ENCODE measurements at regions not wholly inside any gene's neighbourhood (a gene's known extent, or its start where the extent isn't known, plus 50 kb on each side); places are given as distances from the start of the nearest gene placed in this dataset.

DNA sequence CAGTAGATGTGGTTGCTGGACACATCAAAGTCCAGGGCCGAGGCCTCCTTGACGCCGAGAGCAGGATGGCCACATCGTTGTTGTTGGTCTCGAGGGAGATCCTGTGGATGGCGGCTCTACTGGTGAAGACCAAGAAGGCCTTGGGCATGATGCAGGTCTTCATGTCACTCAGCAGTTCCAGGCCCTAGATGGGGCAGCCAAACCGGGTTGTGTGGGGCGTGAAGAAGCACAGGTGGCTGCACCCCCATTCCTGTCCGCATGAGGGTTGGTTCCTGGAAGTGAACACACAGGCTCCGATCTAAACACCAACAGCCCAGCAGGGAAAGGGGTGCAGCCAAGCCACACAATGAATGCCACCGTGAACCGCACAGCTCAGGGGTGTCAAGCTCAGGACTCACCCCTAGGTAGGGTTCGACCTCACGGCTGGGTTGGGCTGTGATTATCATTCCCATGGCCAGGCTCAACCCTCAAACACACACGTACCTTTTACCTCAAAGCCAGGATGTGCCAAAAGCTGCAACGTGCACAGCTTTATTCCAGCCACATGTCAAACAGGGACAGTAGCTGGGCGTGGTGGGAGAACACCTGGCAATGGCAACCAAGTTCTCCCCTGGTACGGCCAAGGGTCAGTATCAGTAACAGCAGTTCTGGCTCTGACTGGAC, 132.3 kb downstream of the CRYBB2 start:
- DNase-seq = no peak

DNA sequence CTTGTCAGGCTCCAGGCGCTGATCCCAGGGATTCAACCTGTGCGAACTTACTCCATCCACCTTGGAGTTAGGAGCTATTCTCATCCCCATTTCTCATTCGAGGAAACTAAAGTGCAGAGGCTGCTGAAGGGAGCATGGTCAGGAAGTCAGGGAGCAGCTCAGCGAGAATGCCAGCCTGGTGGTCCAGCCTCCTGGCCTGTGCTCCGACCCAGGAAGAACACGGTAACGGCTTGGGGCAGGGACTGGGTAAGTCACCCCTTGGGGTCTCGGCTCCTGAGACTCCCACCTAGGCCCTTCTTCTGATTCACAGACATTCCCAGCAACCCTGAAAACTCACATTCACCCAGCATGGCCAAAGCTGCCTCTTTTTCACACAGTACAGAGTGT, 132.8 kb downstream of the CRYBB2 start:
- no peak for DNase-seq

DNA sequence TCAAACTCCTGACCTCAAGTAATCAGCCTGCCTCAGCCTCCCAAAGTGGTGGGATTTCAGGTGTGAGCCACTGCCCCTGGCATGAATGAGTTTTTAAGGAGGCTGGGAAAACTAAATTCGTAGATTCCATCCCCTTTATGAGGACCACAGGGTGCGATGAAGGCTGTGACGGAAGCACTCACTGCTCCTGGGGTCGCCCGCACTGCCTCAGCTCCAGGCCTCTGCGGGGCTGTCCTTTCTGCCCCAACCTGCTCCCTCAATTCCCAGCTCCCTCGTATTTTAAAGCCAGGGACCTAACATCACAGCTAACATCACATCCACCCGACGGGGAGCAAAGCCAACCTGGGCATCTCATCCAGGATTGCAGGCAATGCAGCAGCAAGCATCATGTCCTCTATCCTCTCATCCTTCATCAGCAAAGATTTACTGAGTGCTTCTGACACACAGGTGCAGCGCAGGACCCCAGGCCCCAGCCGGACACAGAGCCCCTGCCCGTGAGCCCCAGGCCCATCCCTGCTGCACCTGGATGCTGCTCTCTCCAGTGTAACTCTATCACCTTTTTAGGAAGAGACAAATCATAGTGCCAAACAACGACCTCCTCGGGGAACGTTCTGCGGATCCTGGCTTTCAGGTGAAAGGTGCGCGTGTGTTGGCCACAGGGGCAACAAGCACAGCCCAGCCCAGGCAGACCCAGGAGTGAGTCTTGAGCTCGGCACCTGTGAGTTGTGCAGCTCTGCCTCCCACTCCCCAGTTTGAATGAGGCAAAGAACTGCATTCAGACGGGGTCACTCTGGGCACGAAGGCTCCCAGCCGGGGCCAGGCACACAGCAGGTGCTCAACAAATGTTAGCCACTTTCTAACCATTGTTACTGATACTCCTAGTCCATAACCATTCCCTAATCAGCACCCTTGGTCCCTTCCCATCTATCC, 134.3 kb downstream of the CRYBB2 start:
- DNase-seq = no peak

DNA sequence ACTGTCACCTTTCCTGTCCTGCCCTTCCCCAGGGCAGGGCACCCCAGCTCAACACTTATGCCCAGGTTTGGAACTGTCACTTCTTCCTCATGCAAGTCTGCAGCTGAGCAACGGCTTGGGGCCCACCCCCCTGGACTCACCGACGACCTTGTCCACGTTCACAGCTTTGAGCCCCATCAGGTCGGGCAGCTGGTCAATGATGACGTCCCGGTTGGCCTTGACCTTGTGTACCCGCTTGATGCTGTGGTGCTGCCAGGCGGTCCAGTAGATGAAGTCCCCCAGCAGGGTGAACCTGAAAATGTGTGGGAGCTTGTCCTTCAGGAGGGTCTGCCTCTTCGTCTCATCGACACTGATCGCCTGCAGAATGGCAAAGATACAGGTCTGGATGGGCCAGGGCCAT, 135.0 kb downstream of the CRYBB2 start:
- no peak for DNase-seq

DNA sequence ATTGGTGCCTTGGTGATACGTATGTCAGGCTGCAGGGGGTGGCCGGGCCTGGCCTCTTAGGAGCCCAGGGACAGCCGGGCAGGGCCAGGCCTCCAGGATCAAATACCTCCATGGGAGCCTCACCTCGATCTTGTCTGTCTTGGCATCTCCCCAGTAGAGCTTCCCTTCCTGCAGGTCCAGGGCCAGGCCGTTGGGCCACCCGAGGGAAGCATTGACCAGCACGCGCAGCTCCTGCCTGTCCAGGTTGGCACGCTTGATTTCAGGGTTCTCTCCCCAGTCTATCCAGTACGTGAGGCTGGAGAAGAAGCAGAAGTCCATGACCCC, 137.7 kb downstream of the CRYBB2 start:
- DNase-seq = no peak

DNA sequence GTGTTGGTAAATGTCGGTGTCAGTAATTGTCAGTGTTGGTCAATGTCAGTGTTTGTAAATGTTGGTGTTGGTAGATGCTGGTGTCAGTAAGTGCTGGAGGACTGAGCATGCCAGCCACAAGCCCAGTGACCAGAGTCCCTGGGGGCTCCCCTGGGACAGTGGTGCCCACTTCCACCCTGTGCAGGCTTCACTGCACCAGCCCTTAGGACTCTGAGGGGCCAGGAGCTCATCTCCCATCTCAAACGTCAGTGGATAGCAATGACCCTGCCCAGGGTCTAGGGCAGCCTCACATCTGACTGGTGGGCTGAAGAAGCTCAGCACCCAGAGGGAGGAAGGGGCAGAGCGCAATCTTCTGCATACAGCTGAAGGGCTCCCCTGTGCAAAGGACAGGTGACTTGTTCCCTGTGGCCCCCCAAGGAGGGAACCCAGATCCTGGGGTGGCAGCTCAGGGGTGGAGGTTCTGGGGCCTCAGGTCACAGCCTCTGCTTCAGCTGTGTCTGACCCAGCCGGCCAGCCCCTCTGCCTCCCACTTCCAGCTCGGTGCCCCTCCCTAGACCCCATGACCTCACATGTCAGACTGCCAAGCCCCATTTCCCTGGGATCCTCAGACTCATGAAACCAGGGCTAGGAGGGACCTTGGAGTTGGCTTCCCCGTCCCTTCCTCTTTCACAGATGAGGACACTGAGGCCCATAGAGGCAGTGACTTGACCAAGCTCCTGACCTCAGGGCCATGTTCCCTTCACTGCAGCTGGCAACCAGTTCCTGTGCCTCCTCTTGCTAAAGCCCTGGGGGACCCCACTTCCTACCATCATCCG, 138.4 kb downstream of the CRYBB2 start:
- no peak for DNase-seq

DNA sequence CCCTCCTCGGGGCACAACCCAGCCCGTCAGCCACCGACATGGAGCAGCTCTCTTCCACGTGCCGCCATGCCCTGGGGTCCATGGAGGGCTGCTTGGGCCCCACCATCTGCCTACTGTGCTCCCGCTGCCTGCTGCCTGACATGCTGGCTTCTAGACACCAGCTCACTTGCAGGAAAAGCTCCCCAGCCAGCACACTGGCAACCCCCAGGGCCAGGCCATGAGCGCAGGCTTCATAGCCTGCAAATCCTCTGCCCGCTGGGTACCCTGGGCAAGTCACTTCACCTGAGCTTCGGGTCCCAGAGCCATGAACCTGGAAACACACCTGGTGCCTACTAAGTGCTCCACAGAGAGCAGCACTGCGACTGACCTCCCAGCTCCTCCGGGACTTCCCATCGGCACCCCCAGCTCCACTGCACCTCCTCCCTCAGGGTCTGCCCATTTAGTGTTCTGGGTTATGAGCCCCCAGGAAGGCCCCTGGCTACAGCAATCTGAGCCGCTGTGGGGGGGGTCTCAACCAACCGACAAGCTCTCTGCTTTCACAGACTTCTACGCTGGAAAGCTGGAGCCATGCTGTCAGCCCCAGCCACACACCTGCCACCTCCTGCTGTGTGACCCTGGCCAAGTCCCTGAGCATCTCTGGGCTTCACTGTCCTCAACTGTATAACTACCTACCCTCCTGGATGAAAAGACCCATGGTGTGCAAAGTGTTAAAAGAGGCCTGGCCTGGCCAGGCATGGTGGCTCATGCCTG, 139.2 kb downstream of the CRYBB2 start:
- no peak for DNase-seq

DNA sequence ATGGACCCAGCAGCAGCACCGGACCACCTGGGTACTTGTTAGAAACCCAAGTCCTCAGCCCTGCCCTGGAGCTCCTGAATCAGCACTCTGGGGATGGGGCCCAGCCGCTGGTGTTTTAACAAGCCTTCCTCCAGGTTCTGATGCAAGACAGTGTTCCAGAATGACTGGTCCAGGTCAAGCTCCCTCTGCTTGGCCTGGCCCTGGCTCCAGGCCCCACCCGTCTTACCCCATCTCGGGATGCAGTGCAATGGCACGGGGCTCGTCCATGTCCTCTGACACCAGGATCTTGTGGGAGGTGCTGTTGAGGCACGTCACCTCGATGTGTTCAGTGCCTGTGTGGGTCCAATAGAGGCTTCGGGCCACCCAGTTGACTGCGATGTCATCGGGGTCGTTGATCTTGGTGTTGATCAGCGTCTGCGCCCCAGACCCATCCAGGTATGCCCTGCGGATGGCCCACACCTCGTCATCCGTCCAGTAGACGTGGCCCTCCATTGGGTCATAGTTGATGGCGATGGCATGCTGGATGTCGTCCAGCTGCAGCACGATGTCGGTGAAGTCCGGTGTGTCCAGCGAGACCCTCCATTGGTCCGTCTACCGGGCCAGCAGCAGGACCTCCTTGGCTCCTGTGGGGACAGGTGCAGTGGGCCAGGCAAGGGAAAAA, 140.3 kb downstream of the CRYBB2 start:
- no peak for DNase-seq

DNA sequence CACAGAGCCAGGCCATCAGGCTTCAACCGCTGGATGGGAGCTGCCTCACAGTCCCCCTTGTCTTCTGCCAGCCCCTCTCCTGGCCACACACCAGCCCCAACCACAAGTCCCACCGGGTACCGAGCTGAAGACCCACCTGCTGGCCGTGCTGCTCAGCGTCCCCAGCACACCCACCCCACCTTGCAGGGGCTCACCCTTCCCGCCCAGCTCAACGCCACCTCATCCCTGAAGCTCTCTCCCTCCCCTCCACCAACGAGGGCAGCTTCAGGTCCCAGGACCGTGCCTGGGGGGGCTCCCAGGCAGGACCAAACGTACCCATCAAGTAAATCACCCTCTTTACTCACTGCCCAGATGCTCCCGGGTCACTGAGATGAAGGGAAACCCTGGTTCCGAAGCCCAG, 141.0 kb downstream of the CRYBB2 start:
- DNase-seq = no peak

DNA sequence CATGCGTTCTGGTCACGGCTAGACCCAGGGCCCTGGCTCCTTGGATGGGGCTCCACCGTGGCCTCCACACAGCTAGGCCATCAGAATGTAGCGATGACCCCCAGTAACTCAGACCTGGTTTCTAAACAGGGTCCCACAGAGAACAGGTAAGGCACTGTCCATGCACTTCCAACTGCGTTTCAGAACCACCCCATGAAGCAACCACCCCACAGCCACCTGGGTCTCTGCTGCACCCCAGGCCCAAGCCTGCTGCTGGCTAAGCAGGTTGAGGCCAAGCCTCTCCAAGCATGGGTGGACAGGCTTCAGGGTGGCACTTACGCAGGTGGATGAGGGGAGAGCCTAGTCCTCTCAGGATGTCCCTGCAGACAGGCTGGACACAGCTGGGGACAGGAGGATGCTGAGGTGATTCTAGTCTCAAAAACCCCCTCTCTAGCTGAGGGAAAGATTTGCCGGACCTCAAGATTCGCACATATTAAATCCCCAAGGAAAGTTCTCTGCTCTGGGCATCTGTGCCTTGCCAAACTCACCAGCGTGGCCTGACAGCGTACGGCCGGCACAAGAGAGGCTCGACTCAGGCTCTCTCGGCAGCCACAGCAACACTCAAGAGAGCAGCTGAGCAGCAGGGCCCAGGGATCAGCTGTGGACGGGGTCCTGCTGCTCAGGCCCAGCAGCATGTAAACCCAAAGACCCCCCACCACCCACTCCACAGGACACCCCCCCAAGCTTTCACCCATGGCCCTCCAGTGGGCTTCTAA, 141.6 kb downstream of the CRYBB2 start:
- no peak for DNase-seq

DNA sequence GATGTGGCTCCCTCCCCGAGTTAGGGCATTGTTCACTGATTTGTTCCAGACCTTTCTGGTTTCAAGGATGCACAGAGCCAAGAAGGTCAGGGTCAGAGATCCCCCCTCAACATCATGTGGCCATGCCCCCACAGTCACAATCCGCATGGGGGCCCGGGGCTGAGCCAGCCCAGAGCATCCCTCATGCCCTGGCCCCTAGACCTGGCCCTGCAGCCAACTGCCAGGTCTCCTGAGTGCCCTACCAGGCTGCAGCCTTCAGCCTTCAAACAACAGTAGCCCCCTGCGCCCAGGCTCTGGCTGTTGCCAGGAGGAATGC, 142.4 kb downstream of the CRYBB2 start:
- no peak for DNase-seq

DNA sequence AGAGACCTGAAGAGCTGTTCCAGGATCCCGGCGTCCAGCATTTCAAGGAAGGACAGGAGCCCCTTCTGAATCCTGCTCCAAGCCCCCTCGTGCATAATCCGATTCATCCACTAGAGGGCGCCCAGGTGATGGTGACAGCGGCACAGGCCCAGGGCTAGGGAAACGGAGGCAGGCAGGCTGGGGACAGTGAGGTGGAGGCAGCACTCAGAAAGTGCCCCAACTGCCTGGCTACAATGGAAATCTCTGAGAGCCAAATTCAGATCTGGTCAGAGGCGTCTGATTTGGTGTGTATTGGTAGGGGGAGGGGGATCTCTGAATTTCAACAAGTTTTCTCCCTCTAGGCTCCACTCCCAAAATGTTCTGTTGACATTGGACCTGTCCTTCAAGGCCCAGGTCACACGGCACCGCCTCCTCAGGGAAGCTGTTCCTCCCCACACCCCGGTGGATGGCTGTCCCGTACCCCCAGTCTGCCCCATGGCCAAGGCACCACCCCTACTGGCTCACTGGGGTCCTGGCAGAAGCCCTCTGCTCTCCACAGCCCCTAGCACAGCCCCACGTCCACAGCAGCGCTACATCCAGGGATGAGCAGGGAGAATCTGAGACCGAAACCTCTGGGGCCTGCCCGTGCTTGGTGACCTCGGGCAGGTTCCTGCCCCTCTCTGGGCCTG, 142.9 kb downstream of the CRYBB2 start:
- peak in 1 of 2 donors; percentile 16 for DNase-seq

DNA sequence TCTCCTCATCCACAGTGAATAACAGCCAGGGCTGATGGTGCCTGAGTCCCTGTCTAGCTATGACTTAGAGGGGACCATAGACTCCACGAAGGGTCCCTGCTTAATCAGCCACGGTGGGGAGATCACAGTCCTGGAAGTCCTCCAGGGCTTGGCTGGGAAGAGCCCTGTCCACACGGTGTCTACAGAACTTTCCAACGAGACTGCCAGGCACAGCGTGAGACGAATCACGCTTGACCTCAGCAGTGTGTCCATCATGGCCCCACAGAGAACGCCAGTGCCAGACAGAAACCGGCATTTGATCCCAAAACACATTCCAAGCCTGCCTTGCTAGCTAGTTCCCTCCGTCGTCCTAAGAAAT, 143.4 kb downstream of the CRYBB2 start:
- DNase-seq = no peak

DNA sequence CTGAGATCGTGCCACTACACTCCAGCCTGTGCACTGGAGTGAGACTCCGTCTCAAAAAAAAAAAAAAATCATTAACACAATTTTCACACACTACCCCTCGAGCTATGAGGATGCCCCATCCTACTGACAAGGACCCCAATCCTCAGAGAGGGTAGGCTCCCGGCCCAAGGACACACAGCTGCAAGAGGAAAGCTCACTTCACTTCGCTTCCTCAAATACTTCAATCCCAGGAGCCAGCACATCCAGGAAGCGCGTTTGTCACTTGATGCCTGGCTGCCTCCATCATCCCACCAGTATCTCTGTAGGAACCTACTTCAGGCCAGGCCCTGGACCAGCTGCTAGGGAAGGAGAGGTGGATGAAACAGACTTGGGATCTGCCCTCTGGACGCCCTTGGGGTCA, 144.0 kb downstream of the CRYBB2 start:
- no peak for DNase-seq

DNA sequence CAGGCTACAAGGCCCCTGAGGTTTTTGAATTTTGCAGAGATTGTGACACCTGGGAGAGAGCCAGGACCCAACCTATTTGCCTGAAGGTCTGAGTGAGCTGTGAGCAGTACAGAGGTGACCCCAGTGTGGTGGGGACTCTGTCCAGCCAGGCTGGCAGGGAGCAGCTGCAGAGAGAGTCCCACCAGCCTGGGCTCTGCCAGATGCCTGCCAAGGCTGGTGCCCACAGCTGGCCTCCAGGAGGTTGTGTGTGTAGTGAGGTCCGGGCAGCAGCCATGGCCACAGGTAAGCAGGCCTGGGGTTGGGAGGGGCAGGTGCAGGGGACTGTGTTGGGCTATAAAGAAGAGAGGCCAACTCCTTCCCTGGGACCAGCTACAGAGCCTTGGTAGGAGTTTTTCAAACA, 144.8 kb downstream of the CRYBB2 start:
- no peak for DNase-seq

DNA sequence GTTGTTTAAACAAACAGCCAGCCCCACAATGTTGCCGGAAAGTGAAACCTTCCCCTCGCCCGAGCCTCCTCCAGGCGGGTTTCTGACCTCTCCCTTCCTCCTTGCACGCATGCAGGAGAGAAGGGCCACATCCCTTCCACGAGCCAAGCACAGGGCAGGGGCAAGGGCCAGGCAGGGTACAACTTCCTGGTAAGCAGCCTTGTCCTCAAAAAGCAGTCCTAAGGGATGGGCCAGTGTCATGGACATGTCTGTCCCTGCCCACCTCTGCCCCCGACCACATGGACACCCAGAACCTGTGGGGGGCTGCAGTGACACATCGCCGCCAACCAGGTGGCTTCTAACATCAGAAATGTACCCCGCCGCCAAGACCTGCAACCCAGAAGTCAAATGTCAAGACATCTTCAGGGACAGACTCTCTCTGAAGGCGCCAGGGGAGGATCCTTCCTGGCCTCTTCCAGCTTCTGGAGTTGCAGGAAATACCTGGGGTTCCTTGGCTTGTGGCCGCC, 145.3 kb downstream of the CRYBB2 start:
- no peak for DNase-seq

DNA sequence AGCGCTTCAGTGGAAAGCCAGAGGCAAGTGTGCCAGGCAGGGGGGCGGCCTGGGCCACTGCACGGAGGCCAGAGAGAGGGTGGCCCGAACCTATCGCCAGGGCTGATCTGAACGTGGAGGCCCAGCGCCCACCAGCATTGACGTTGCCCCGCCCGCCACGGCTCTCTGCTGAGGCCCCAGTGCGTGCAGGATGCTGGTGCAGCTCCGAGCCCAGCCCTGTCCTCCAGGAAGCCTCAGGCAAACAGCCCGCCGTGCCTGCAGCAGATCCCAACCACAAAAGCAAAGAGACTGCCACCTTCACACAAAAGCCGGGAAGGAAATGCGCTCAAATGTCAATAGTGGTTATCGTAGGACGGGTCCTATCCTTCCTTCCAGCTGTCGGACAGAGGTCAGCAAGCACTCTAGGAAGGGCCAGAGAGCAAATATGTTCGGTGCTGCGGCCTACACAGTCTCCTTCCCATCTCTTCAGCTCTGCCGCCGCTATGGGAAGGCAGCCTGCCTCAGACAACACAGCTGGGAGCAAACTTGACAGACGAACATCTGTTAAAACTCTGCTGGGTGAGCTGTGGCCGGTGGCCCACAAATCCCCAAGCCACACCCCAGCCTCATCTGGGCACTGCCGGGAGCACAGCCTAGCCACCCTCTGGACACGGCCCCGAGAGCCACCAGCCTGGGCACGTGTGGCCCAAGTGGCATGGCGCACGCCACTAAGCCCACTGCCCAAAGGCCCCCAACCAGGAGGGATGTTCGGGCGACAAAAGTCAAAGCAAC, 146.2 kb downstream of the CRYBB2 start:
- DNase-seq = no peak

DNA sequence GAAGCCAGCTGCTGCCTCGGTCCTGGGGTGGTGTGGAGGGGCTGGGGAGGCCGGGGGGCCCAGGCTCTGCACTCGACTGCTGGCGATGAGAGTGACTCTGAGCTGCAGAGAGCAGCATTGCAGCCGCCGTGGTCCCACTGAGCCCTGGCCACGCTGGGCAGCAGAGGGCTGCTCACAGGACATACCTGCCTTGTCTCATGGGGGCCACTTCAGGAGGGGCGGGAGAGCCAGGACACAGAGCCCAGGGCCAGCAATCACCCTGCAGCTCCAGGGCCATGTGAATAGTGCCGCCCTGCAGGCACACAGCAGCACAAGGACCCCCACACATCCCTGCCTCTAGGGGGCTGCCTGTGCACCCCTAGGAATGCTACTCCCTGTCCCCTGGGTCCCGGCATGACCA, 147.0 kb downstream of the CRYBB2 start:
- DNase-seq = no peak

DNA sequence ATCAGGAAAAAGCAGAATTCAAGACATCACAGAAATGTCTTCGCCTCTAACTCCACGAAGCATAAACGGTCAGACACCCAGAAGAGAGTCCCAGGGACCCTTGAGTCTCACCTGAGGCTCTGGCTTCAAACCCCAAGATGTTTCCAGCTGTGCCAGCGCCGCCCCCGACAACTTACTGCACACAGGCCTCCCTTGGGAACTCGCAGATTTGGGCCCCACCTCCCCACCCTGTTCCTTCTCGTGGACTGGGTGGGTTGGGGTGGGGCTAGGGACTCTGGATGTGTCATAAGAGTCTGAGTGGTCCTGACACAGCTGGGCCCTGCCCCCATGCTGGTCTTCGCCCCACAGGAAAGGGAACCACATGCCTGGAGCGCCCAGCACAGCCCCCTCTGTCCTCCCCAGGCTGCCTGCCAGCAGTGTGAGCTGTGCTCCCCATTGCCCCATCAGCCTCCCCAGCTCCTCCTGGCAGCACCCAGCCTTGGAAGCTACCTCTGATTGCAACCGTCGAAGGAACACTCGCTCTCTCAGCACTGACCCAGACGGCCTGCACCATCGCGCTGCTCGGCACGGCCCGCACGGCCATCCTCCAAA, 147.5 kb downstream of the CRYBB2 start:
- DNase-seq = no peak

DNA sequence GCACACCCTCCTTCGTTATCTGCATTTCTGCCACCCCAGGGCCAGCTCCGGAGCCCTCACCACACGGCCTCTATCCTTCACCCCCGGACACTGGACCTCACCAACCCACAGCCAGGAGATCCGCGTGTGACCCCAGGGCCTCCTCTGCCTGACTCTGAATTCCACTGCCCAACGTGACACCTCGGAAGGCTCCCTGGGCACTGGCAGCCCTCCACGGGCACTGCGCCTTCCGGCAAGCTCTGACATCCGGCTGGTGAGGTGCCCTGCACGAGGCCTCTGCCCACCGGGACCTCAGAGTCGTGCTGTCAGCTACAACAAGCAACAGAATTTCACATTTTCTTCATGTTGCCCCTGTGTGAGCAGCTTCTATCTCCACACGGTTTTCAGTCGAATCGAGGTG, 148.3 kb downstream of the CRYBB2 start:
- no peak for DNase-seq

All from hippocampal formation (tissue), 2 donors.